ENCODE measurements at regions not wholly inside any gene's neighbourhood (a gene's known extent, or its start where the extent isn't known, plus 50 kb on each side); places are given as distances from the start of the nearest gene placed in this dataset.

DNA sequence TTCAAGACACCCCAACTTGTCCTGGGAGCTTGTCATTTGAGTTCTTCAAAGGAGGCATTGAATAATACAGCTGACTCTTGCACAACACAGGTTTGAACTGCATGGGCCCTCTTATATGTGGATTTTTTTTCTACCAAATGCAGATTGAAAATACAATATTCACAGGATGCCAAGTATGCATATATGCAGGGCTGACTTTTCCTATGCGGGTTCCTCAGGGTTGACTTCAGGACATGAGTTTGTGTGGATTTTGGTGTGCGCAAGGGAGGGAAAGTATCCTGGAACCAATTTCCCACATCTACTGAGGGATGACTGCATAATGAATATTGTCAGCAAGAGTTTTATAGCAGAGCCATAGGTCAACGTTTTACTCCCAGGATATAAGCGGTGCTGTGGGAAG lies 70.0 kb upstream of the RALY start:
- no peak overlapping the region for H3K4me3 ChIP-seq (ENCODE audit: extremely low read depth in 1 of 4, insufficient read depth in 2 of 4, low read depth in 3 of 4, low read length in 4 of 4)
- H4K91ac ChIP-seq (replicated peaks; ENCODE audit: insufficient read length, low read length): no peak overlapping the region
- H4K8ac ChIP-seq (ENCODE audit: extremely low read depth, insufficient read depth, low read length): no peak overlapping the region
- WGBS, 2 experiments (ENCODE audit: extremely low coverage in 1 of 2, insufficient coverage in 1 of 2, insufficient read length in 1 of 2, insufficient replicate concordance in 2 of 2, low coverage in 1 of 2, low lambda C conversion rate in 2 of 2, missing lambda C conversion rate in 1 of 2): 93% methylated on average over 4 of the region's 4 CpGs; no CpG with 5 or more reads in 1 of the 2 experiments
- no peaks in the 10 kb centered on the region for H3K23me2 ChIP-seq (ENCODE audit: low read depth, low read length)
- H3K27me3 ChIP-seq (replicated peaks in 1 of 4; ENCODE audit: control insufficient read depth in 3 of 4, extremely low read depth in 1 of 4, insufficient read depth in 3 of 4, low read length in 3 of 4): no peaks in the 10 kb centered on the region
- H3K56ac ChIP-seq (replicated peaks; ENCODE audit: insufficient read length, low read depth, low read length): no peak overlapping the region
- H3K9ac ChIP-seq (replicated peaks in 1 of 4; ENCODE audit: extremely low read depth in 1 of 4, low read depth in 3 of 4, low read length in 3 of 4): no peak overlapping the region
- TF ChIP-seq SIN3A (conservative IDR thresholded peaks at IDR 0.05 in 1 of 2, IDR thresholded peaks at IDR 0.05 in 1 of 2; ENCODE audit: low read depth in 1 of 2, low read length in 2 of 2) (no peak), CBX8 (IDR thresholded peaks at IDR 0.05; ENCODE audit: borderline replicate concordance, low read depth, low read length) (no peak)
- DNase-seq (ENCODE audit: low read depth in 1 of 2, low spot score in 2 of 2) (no peak), FAIRE-seq (no peak)
- no peak overlapping the region for H2BK15ac ChIP-seq (ENCODE audit: low read length)
- no peak overlapping the region for H2BK5ac ChIP-seq (ENCODE audit: low read depth, low read length)
- no peaks in the 10 kb centered on the region for H4K20me1 ChIP-seq (replicated peaks in 1 of 2; ENCODE audit: control insufficient read depth in 1 of 2, insufficient read depth in 2 of 2, low read length in 2 of 2)
- no peak overlapping the region for H2BK12ac ChIP-seq (ENCODE audit: low read depth, low read length)
- POLR2A ChIA-PET (ENCODE audit: partially characterized antibody): no interaction called here
- no peak overlapping the region for H4K5ac ChIP-seq (ENCODE audit: insufficient read length, low read depth, low read length)
- H3K79me1 ChIP-seq (ENCODE audit: low read depth, low read length): no peaks in the 10 kb centered on the region
- H3K18ac ChIP-seq (ENCODE audit: extremely low read depth, low read length): no peak overlapping the region
- H2BK20ac ChIP-seq (ENCODE audit: low read length): no peak overlapping the region
- no peak overlapping the region for H2BK120ac ChIP-seq (replicated peaks; ENCODE audit: low read depth, low read length)
- no peaks in the 10 kb centered on the region for H3K4me1 ChIP-seq (replicated peaks in 1 of 4; ENCODE audit: control insufficient read depth in 3 of 4, insufficient read depth in 4 of 4, low read length in 3 of 4)
- no peak overlapping the region for H3K4me2 ChIP-seq (ENCODE audit: insufficient read depth in 1 of 2, low read depth in 2 of 2, low read length in 2 of 2)
- no peak overlapping the region for H3K27ac ChIP-seq (ENCODE audit: low read depth, low read length)
- CTCF ChIA-PET (ENCODE audit: partially characterized antibody): interaction anchor here (1.3 to 9.2 kb wide), 2 partner anchors 8 to 147 kb away, joined by 3 to 73 read pairs; no protein-coding TSS in a partner anchor
- no peaks in the 10 kb centered on the region for H3K9me3 ChIP-seq (ENCODE audit: insufficient read depth in 2 of 2, low read depth in 1 of 2, low read length in 1 of 2)
- H3K14ac ChIP-seq (ENCODE audit: insufficient read length): no peak overlapping the region
- no peak overlapping the region for H3K4ac ChIP-seq (replicated peaks; ENCODE audit: insufficient read length, low read depth, low read length)
- no peaks in the 10 kb centered on the region for H3K79me2 ChIP-seq (ENCODE audit: control insufficient read depth in 1 of 2, insufficient read depth in 2 of 2, low read length in 2 of 2)
- no peaks in the 10 kb centered on the region for H3K36me3 ChIP-seq (ENCODE audit: control insufficient read depth in 2 of 4, insufficient read depth in 4 of 4, low read length in 3 of 4)
- H3K23ac ChIP-seq (ENCODE audit: insufficient read length): no peak overlapping the region
- no peak overlapping the region for H2AFZ ChIP-seq (ENCODE audit: low read length)
- H2AK5ac ChIP-seq (ENCODE audit: low read depth, low read length): no peak overlapping the region

Measured in H1 (cell line).